OCI-LY7 (cell line): ENCODE measurements at regions not wholly inside any gene's neighbourhood (a gene's known extent, or its start where the extent isn't known, plus 50 kb on each side); places are given as distances from the start of the nearest gene placed in this dataset.

Source experiments
- BruUV-seq: library from RNA; stranded (reverse); fragments of 400-500 nt; replicated peaks from 2 replicates; lab custom pipeline; 2021; lab: Mats Ljungman, UMichigan
- CTCF ChIA-PET: fragments of 300-600 bp; sonication (Branson Sonifier 250); formaldehyde crosslinking; loops from one replicate; lab custom pipeline; 2022; ENCODE audit warnings: antibody characterized with exemption; ENCODE audit not compliant: unreplicated experiment; lab: Charles Lee
- POLR2A ChIA-PET: fragments of 300-600 bp; sonication (Branson Sonifier 250); formaldehyde crosslinking; loops from one replicate; lab custom pipeline; 2022; ENCODE audit warnings: antibody characterized with exemption; lab: Charles Lee
- DNase-seq: peaks from one replicate; pipeline ENCODE4 v3.0.0-alpha.2; 2015; ENCODE audit warnings: low spot score
- H2AFZ ChIP-seq: fragments of 200-600 bp; sonication (generic), shearing (Covaris generic); 2 replicates; pipeline ENCODE4 v1.6.1; 2014; ENCODE audit warnings: mild to moderate bottlenecking, antibody characterized with exemption, low read length, moderate library complexity
- H3K27ac ChIP-seq: fragments of 200-600 bp; sonication (generic); 2 replicates; pipeline ENCODE4 v1.5.1; 2014; ENCODE audit warnings: mixed run types, low read depth, mild to moderate bottlenecking, moderate library complexity, low read length, inconsistent platforms; ENCODE audit not compliant: poor library complexity, severe bottlenecking
- H3K36me3 ChIP-seq: fragments of 200-600 bp; sonication (generic); 2 replicates; pipeline ENCODE4 v1.6.1; 2014; ENCODE audit warnings: mild to moderate bottlenecking, antibody characterized with exemption, low read length, moderate library complexity, mixed read lengths; ENCODE audit not compliant: insufficient read depth
- H3K4me1 ChIP-seq: fragments of 200-600 bp; sonication (generic); 2 replicates; pipeline ENCODE4 v1.5.1; 2014; ENCODE audit warnings: mild to moderate bottlenecking, low read length; ENCODE audit not compliant: insufficient read depth, poor library complexity, severe bottlenecking
- H3K4me2 ChIP-seq: fragments of 200-600 bp; sonication (generic); 2 replicates; pipeline ENCODE4 v1.6.1; 2014; ENCODE audit warnings: mild to moderate bottlenecking, low read length
- H3K4me3 ChIP-seq: fragments of 200-600 bp; sonication (generic); 2 replicates; pipeline ENCODE4 v1.5.1; 2014; ENCODE audit warnings: mild to moderate bottlenecking, low read depth, low read length; ENCODE audit not compliant: poor library complexity, severe bottlenecking
- H3K79me2 ChIP-seq: fragments of 200-600 bp; sonication (generic); 2 replicates; pipeline ENCODE4 v1.6.1; 2016; ENCODE audit warnings: low read depth, mild to moderate bottlenecking, low read length, moderate library complexity, mixed read lengths; ENCODE audit not compliant: insufficient read depth
- H3K9me2 ChIP-seq: fragments of 200-600 bp; sonication (generic); 2 replicates; pipeline ENCODE4 v1.6.1; 2016; ENCODE audit warnings: mild to moderate bottlenecking, low read length, mixed read lengths; ENCODE audit not compliant: insufficient read depth
- H3K9me3 ChIP-seq: fragments of 200-600 bp; sonication (generic); 2 replicates; pipeline ENCODE4 v1.6.1; 2014; ENCODE audit warnings: mild to moderate bottlenecking, mixed run types, low read length, mixed read lengths
- H4K20me1 ChIP-seq: fragments of 200-600 bp; sonication (generic); 2 replicates; pipeline ENCODE4 v1.6.1; 2014; ENCODE audit warnings: mild to moderate bottlenecking, antibody characterized with exemption, low read length, moderate library complexity, mixed read lengths; ENCODE audit not compliant: insufficient read depth
- CTCF ChIP-seq: fragments of 200-600 bp; sonication (generic); conservative IDR thresholded peaks from 2 replicates; pipeline ENCODE4 v1.5.1; 2014; ENCODE audit warnings: mild to moderate bottlenecking, antibody characterized with exemption, low read length, moderate library complexity, mixed read lengths
- EZH2phosphoT487 ChIP-seq: fragments of 200-600 bp; sonication (generic); IDR thresholded peaks from 2 replicates; pipeline ENCODE4 v1.6.1; 2018; ENCODE audit warnings: low read depth, borderline replicate concordance, mild to moderate bottlenecking, mixed run types, antibody characterized with exemption, low read length, moderate library complexity, mixed read lengths
- intact Hi-C: fragments of 100-400 bp; cut with micrococcal nuclease; formaldehyde crosslinking; loops from one replicate; pipeline ENCODE4 v1.10.0; 2022; ENCODE audit not compliant: unreplicated experiment

GRCh38 chr1:36625253-36625934, 142.7 kb upstream of the CSF3R start:
- CTCF ChIA-PET = no interaction called here
- intact Hi-C loops = no loop called here
- no TSS peak for BruUV-seq

GRCh38 chr1:36624466-36624865, 141.8 kb upstream of the CSF3R start:
- ChIA-PET CTCF (no interaction called here), POLR2A (interaction anchor here (0.6 kb wide), 1 partner anchor 793 kb away, joined by 3 read pairs; no protein-coding TSS in a partner anchor)
- intact Hi-C loops = no loop called here
- Histone ChIP-seq H3K4me2 (no peak overlapping the region), H3K79me2 (no peaks in the 10 kb centered on the region), H3K4me3 (no peak overlapping the region), H3K9me2 (no peaks in the 10 kb centered on the region), H2AFZ (no peak overlapping the region), H3K9me3 (no peaks in the 10 kb centered on the region), H3K27ac (no peak overlapping the region), H3K4me1 (no peaks in the 10 kb centered on the region), H3K36me3 (no peaks in the 10 kb centered on the region), H4K20me1 (no peaks in the 10 kb centered on the region)
- no peak for TF ChIP-seq EZH2phosphoT487
- no peak for TF ChIP-seq CTCF
- DNase-seq = no peak
- no TSS peak for BruUV-seq

More at GRCh38 chr1:36625253-36625934, 142.7 kb upstream of the CSF3R start:
- no peak for DNase-seq
- Histone ChIP-seq H4K20me1 (no peaks in the 10 kb centered on the region), H3K4me3 (no peak overlapping the region), H3K27ac (no peak overlapping the region), H2AFZ (no peak overlapping the region), H3K4me1 (no peaks in the 10 kb centered on the region), H3K9me3 (no peaks in the 10 kb centered on the region), H3K36me3 (no peaks in the 10 kb centered on the region), H3K4me2 (no peak overlapping the region), H3K9me2 (no peaks in the 10 kb centered on the region), H3K79me2 (no peaks in the 10 kb centered on the region)
- POLR2A ChIA-PET = no interaction called here
- TF ChIP-seq EZH2phosphoT487 (no peak), CTCF (no peak)
